ENCODE measurements at regions not wholly inside any gene's neighbourhood (a gene's known extent, or its start where the extent isn't known, plus 50 kb on each side); places are given as distances from the start of the nearest gene placed in this dataset.

- FAIRE-seq (no peak), DNase-seq (ENCODE audit: low read depth in 1 of 2, low spot score in 2 of 2) (no peak)
- H3K27me3 ChIP-seq (replicated peaks in 1 of 4; ENCODE audit: control insufficient read depth in 3 of 4, extremely low read depth in 1 of 4, insufficient read depth in 3 of 4, low read length in 3 of 4): no peaks in the 10 kb centered on the region
- H4K20me1 ChIP-seq (replicated peaks in 1 of 2; ENCODE audit: control insufficient read depth in 1 of 2, insufficient read depth in 2 of 2, low read length in 2 of 2): no peaks in the 10 kb centered on the region
- no peak overlapping the region for H3K56ac ChIP-seq (replicated peaks; ENCODE audit: insufficient read length, low read depth, low read length)
- no peak overlapping the region for H4K91ac ChIP-seq (replicated peaks; ENCODE audit: insufficient read length, low read length)
- no peak overlapping the region for H4K8ac ChIP-seq (ENCODE audit: extremely low read depth, insufficient read depth, low read length)
- H2BK20ac ChIP-seq (ENCODE audit: low read length): no peak overlapping the region
- no peak overlapping the region for H3K23ac ChIP-seq (ENCODE audit: insufficient read length)
- POLR2A ChIA-PET (ENCODE audit: partially characterized antibody): no interaction called here
- CTCF ChIA-PET (ENCODE audit: partially characterized antibody): interaction anchor here (1.7 kb wide), 1 partner anchor 66 kb away, joined by 3 read pairs; no protein-coding TSS in a partner anchor
- no peaks in the 10 kb centered on the region for H3K4me1 ChIP-seq (replicated peaks in 1 of 4; ENCODE audit: control insufficient read depth in 3 of 4, insufficient read depth in 4 of 4, low read length in 3 of 4)
- H3K4me2 ChIP-seq (ENCODE audit: insufficient read depth in 1 of 2, low read depth in 2 of 2, low read length in 2 of 2): no peak overlapping the region
- no peak overlapping the region for H2BK120ac ChIP-seq (replicated peaks; ENCODE audit: low read depth, low read length)
- no peak overlapping the region for H3K27ac ChIP-seq (ENCODE audit: low read depth, low read length)
- H3K23me2 ChIP-seq (ENCODE audit: low read depth, low read length): no peaks in the 10 kb centered on the region
- no peak overlapping the region for H4K5ac ChIP-seq (ENCODE audit: insufficient read length, low read depth, low read length)
- peaks cover 5 to 14% of the 10 kb centered on the region in 2 experiments; a peak in 1 of 4 replicates for H3K9me3 ChIP-seq (ENCODE audit: insufficient read depth in 2 of 2, low read depth in 1 of 2, low read length in 1 of 2)
- 90% methylated on average over 2 of the region's 2 CpGs; no CpG with 5 or more reads in 1 of the 2 experiments for WGBS, 2 experiments (ENCODE audit: extremely low coverage in 1 of 2, insufficient coverage in 1 of 2, insufficient read length in 1 of 2, insufficient replicate concordance in 2 of 2, low coverage in 1 of 2, low lambda C conversion rate in 2 of 2, missing lambda C conversion rate in 1 of 2)
- H3K79me2 ChIP-seq (ENCODE audit: control insufficient read depth in 1 of 2, insufficient read depth in 2 of 2, low read length in 2 of 2): no peaks in the 10 kb centered on the region
- H2AFZ ChIP-seq (ENCODE audit: low read length): no peak overlapping the region
- H3K9ac ChIP-seq (replicated peaks in 1 of 4; ENCODE audit: extremely low read depth in 1 of 4, low read depth in 3 of 4, low read length in 3 of 4): no peak overlapping the region
- H2BK15ac ChIP-seq (ENCODE audit: low read length): no peak overlapping the region
- H3K14ac ChIP-seq (ENCODE audit: insufficient read length): no peak overlapping the region
- no peaks in the 10 kb centered on the region for H3K79me1 ChIP-seq (ENCODE audit: low read depth, low read length)
- H2BK5ac ChIP-seq (ENCODE audit: low read depth, low read length): no peak overlapping the region
- H3K4ac ChIP-seq (replicated peaks; ENCODE audit: insufficient read length, low read depth, low read length): no peak overlapping the region
- H2AK5ac ChIP-seq (ENCODE audit: low read depth, low read length): no peak overlapping the region
- H3K18ac ChIP-seq (ENCODE audit: extremely low read depth, low read length): no peak overlapping the region
- TF ChIP-seq JUND (IDR thresholded peaks at IDR 0.05; ENCODE audit: low read length) (no peak), YY1 (IDR thresholded peaks at IDR 0.05; ENCODE audit: low read depth, low read length) (no peak), RBBP5 (IDR thresholded peaks at IDR 0.05; ENCODE audit: borderline replicate concordance, low read depth, low read length) (no peak), ASH2L (IDR thresholded peaks at IDR 0.05; ENCODE audit: low read length) (no peak), HDAC2 (IDR thresholded peaks at IDR 0.05; ENCODE audit: borderline replicate concordance in 1 of 2, low read depth in 2 of 2, low read length in 2 of 2) (no peak), CEBPB (IDR thresholded peaks at IDR 0.05; ENCODE audit: low read depth, low read length) (no peak), POLR2A (IDR thresholded peaks at IDR 0.05; ENCODE audit: control extremely low read depth in 1 of 2, low read depth in 2 of 2, low read length in 2 of 2) (no peak), NRF1 (IDR thresholded peaks at IDR 0.05; ENCODE audit: low read depth, low read length) (no peak)
- H2BK12ac ChIP-seq (ENCODE audit: low read depth, low read length): no peak overlapping the region
- H3K36me3 ChIP-seq (ENCODE audit: control insufficient read depth in 2 of 4, insufficient read depth in 4 of 4, low read length in 3 of 4): no peaks in the 10 kb centered on the region
- H3K4me3 ChIP-seq (ENCODE audit: extremely low read depth in 1 of 4, insufficient read depth in 2 of 4, low read depth in 3 of 4, low read length in 4 of 4): no peak overlapping the region
Measured at GRCh38 chr10:109191823-109192222, 731.5 kb downstream of the XPNPEP1 start.
